HepG2 (cell line): ENCODE measurements at regions not wholly inside any gene's neighbourhood (a gene's known extent, or its start where the extent isn't known, plus 50 kb on each side); places are given as distances from the start of the nearest gene placed in this dataset.

Source experiments
- ATAC-seq: fragments of 200-7000 bp; cut with Tn5 transposase; 3 replicates; pipeline ENCODE4 v1.9.1; 2020; ENCODE audit warnings: mild to moderate bottlenecking, moderate library complexity
- BruUV-seq: library from RNA; stranded (reverse); fragments of 400-500 nt; replicated peaks from 2 replicates; lab custom pipeline; 2021; lab: Mats Ljungman, UMichigan
- CTCF ChIA-PET: fragments of 300-600 bp; formaldehyde crosslinking; extraction: SDS; loops from one replicate; lab custom pipeline; 2021; ENCODE audit warnings: low total read pairs, inconsistent platforms, low intra/inter-chr PET ratio; lab: Yijun Ruan, JAX
- POLR2A ChIA-PET: fragments of 350-600 bp; sonication (Branson Sonifier 250); formaldehyde crosslinking; loops from one replicate; lab custom pipeline; 2020; ENCODE audit warnings: antibody characterized with exemption, inconsistent platforms; lab: Yijun Ruan, JAX
- DNase-seq: peaks from one replicate; pipeline ENCODE4 v3.0.0-alpha.2; 2015; ENCODE audit warnings: low spot score
- FAIRE-seq: peaks from 3 replicates; lab custom pipeline; 2011; peaks lifted over from hg19 to GRCh38; lab: Jason Lieb, UNC
- H2AFZ ChIP-seq: one replicate; pipeline ENCODE4 v1.6.1; 2011; ENCODE audit warnings: low read length, inconsistent platforms
- H3K27ac ChIP-seq: fragments of 300-600 bp; 3 replicates; pipeline ENCODE4 v1.8.0; 2011; ENCODE audit warnings: mixed run types, mild to moderate bottlenecking, mixed read lengths, low read length, inconsistent platforms; ENCODE audit not compliant: insufficient read depth; ENCODE audit errors: extremely low read length
- H3K27me3 ChIP-seq, 2 experiments: fragments of 200-600 bp in 1 of 2; 2 replicates in 1 of 2; 3 replicates in 1 of 2; pipeline versions ENCODE4 v1.6.0 to v1.8.0; 2011; ENCODE audit warnings: low read length in 2 of 2, mild to moderate bottlenecking in 2 of 2, moderate library complexity in 2 of 2, inconsistent platforms in 1 of 2; ENCODE audit not compliant: insufficient read depth in 2 of 2, control insufficient read depth in 1 of 2
- H3K36me3 ChIP-seq, 2 experiments: fragments of 200-600 bp in 1 of 2; replicated peaks in 1 of 2; 2 replicates in 1 of 2; 3 replicates in 1 of 2; pipeline versions ENCODE4 v1.5.1 to v1.8.0; 2011; ENCODE audit warnings: low read length in 2 of 2, inconsistent platforms in 1 of 2; ENCODE audit not compliant: insufficient read depth in 2 of 2, control insufficient read depth in 1 of 2
- H3K4me1 ChIP-seq: 2 replicates; pipeline ENCODE4 v1.5.1; 2012; ENCODE audit warnings: low read length, inconsistent platforms; ENCODE audit not compliant: insufficient read depth
- H3K4me2 ChIP-seq: 2 replicates; pipeline ENCODE4 v1.6.0; 2011; ENCODE audit warnings: low read depth, low read length, inconsistent platforms
- H3K4me3 ChIP-seq, 3 experiments: fragments of 200-600 bp in 1 of 3; sonication (generic), shearing (Covaris generic) in 1 of 3; replicated peaks in 1 of 3; 2 replicates each; pipeline ENCODE4 v1.5.1; 2011 to 2016; ENCODE audit warnings: low read length in 3 of 3, inconsistent platforms in 2 of 3, low read depth in 2 of 3, mild to moderate bottlenecking in 2 of 3, control low read depth in 1 of 3, mixed read lengths in 1 of 3; ENCODE audit not compliant: insufficient read depth in 1 of 3
- H3K79me2 ChIP-seq: one replicate; pipeline ENCODE4 v1.6.1; 2011; ENCODE audit warnings: low read length, inconsistent platforms; ENCODE audit not compliant: insufficient read depth
- H3K9ac ChIP-seq: 2 replicates; pipeline ENCODE4 v1.6.0; 2011; ENCODE audit warnings: mild to moderate bottlenecking, low read depth, low read length, inconsistent platforms; ENCODE audit not compliant: insufficient read depth
- H3K9me3 ChIP-seq: 2 replicates; pipeline ENCODE4 v1.5.1; 2012; ENCODE audit warnings: mild to moderate bottlenecking, low read length
- H4K20me1 ChIP-seq: 2 replicates; pipeline ENCODE4 v1.6.0; 2011; ENCODE audit warnings: inconsistent platforms, mild to moderate bottlenecking, low read length, moderate library complexity; ENCODE audit not compliant: insufficient read depth
- BRCA1 ChIP-seq: sonication (generic); formaldehyde crosslinking; IDR thresholded peaks from 2 replicates; pipeline ENCODE4 v1.4.0; 2020; ENCODE audit warnings: missing genetic modification reagents
- HNF4A ChIP-seq: sonication (generic); formaldehyde crosslinking; IDR thresholded peaks from 2 replicates; pipeline ENCODE4 v1.4.0; 2020; ENCODE audit warnings: missing genetic modification reagents
- MAFK ChIP-seq, 2 experiments: IDR thresholded peaks in 1 of 2; conservative IDR thresholded peaks in 1 of 2; 2 replicates each; pipeline ENCODE4 v1.6.1; 2011; ENCODE audit warnings: improper control_type of control experiment in 2 of 2, low read length in 2 of 2
- PCBP1 ChIP-seq: fragments of 200-400 bp; formaldehyde crosslinking; IDR thresholded peaks from 2 replicates; pipeline ENCODE4 v1.6.1; 2017; ENCODE audit warnings: mild to moderate bottlenecking, low read depth, low read length, borderline replicate concordance
- POGK ChIP-seq: sonication (generic); formaldehyde crosslinking; conservative IDR thresholded peaks from 2 replicates; pipeline ENCODE4 v1.8.0; 2022; ENCODE audit warnings: mild to moderate bottlenecking, moderate library complexity, missing genetic modification reagents
- U2AF2 ChIP-seq: fragments of 200-400 bp; formaldehyde crosslinking; IDR thresholded peaks from 2 replicates; pipeline ENCODE4 v1.6.1; 2017; ENCODE audit warnings: low read depth, mild to moderate bottlenecking, low read length
- ZNF260 ChIP-seq: sonication (generic); formaldehyde crosslinking; IDR thresholded peaks from 2 replicates; pipeline ENCODE4 v1.4.0; 2020; ENCODE audit warnings: missing genetic modification reagents, low read depth, mild to moderate bottlenecking, borderline replicate concordance
- WGBS: methylation state at CpG from one replicate; pipeline ENCODE4 v1.1.6; 2017; ENCODE audit warnings: low lambda C conversion rate; 5-methylcytosine and 5-hydroxymethylcytosine counted together
- in situ Hi-C: cut with HindIII; loops from 2 replicates; pipeline ENCODE4 v1.10.0; 2017; ENCODE audit warnings: low pct_unique_long_range_greater_than_20kb; ENCODE audit not compliant: extremely low pct_ligation_motif_present
- intact Hi-C: fragments of 100-400 bp; cut with micrococcal nuclease; formaldehyde crosslinking; loops from one replicate; pipeline ENCODE4 v1.10.0; 2022; ENCODE audit not compliant: unreplicated experiment
- TF ChIP-seq, protein P1 (sequence below): sonication (generic); formaldehyde crosslinking; IDR thresholded peaks from 2 replicates; pipeline ENCODE4 v1.4.0; 2020; ENCODE audit warnings: low read depth, missing genetic modification reagents

DNA sequence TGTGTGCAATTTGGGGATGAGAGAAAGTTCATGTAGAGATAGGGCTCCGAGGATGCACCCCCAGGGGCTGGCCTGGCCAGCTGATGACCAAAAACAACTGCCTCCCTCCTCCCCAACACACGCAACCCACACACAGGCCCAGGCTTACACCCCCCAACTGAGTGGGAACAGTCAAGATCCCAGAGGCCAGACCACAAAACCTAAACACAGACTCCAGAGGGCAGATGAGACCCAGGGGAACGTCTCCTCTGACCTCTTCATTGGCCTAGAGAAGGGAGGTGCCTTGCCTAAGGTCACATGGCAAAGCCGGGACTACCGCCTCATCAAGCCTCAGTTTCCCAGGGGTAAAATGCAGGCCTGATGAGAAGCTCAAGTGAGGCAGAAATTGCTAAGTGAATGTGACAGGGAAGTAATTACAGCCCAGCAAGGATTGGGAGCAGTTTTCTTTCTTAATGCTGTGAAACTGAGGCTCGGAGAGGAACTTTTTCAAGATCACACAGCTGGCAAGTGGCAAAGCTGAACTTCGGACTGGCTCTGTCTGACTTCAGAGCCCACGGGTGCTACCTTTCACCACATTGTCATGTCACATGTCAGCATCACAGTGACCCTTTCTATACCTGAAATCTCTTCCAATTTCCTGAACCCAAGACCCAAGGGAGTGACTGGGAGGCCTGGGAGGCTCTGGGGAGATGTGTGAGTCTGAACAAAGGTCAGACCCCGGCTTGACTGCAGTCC is 69.9 kb upstream of the WNT11 start:
- Histone ChIP-seq H3K9ac (no peak overlapping the region), H3K36me3 (no peaks in the 10 kb centered on the region), H3K9me3 (peaks cover 16% of the 10 kb centered on the region), H3K27ac (no peak overlapping the region), H2AFZ (no peak overlapping the region), H3K4me3 (no peak overlapping the region), H3K79me2 (no peaks in the 10 kb centered on the region), H3K4me2 (peak overlapping the region; percentile 47; the same call in 1 of the 2 replicates), H3K27me3 (peaks cover 0 to 50% of the 10 kb centered on the region in 2 experiments; a peak in 4 of 5 replicates), H3K4me1 (peaks cover 16% of the 10 kb centered on the region), H4K20me1 (no peaks in the 10 kb centered on the region)
- in situ Hi-C loops (no loop called here), intact Hi-C loops (no loop called here)
- no TSS peak for BruUV-seq
- TF ChIP-seq MAFK (conservative IDR thresholded peaks at IDR 0.05 in 1 of 2, IDR thresholded peaks at IDR 0.05 in 1 of 2; ENCODE audit: low read length in 2 of 2) (0 out of 4 replicates have a peak, but pooled peaks of 1 of the 2 experiments have one; percentile 10), POGK (CRISPR knock-in tag) (no peak), PCBP1 (no peak), HNF4A (CRISPR knock-in tag) (0 out of 2 replicates have a peak, but pooled peaks have one; percentile 17)
- ChIA-PET CTCF (no interaction called here), POLR2A (no interaction called here)
- no peak for DNase-seq
- ATAC-seq = no peak
- 14% methylated on average over 9 of the region's 9 CpGs for WGBS
- FAIRE-seq = no peak

DNA sequence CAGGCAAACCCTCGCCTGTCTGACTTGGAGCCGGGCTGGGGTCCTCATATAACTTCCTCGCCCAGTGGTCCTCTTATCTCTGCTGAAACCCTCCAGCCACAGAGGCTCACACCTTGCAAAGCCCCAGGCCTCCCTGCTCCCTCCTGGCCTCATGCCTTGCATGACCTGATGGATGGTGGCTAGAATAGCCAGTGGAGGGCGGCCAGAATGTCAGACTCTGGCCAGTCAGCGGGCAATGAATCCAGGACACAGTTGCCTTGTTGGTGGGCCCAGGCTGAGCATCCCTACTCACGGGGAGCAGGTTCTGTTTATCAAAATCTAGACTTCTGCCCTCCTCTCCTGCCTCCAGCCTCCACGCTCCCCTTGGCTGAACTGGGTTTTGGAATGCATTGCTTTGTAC is 69.1 kb upstream of the WNT11 start:
- in situ Hi-C loops (no loop called here), intact Hi-C loops (no loop called here)
- no peak overlapping the region for H3K4me2 ChIP-seq
- ATAC-seq (no peak), DNase-seq (no peak), FAIRE-seq (no peak)
- H3K27me3 ChIP-seq = peaks cover 1 to 42% of the 10 kb centered on the region in 2 experiments
- ChIA-PET CTCF (no interaction called here), POLR2A (no interaction called here)
- H3K4me1 ChIP-seq = peaks cover 18% of the 10 kb centered on the region
- H3K9ac ChIP-seq = no peak overlapping the region
- no peak overlapping the region for H2AFZ ChIP-seq
- no peaks in the 10 kb centered on the region for H3K79me2 ChIP-seq
- no peak overlapping the region for H3K4me3 ChIP-seq
- H3K27ac ChIP-seq = no peak overlapping the region
- no peaks in the 10 kb centered on the region for H3K36me3 ChIP-seq
- no peaks in the 10 kb centered on the region for H4K20me1 ChIP-seq
- H3K9me3 ChIP-seq = peaks cover 16% of the 10 kb centered on the region
- BruUV-seq = no TSS peak
- 73% methylated on average over 5 of the region's 7 CpGs for WGBS
- TF ChIP-seq U2AF2 (no peak), BRCA1 (CRISPR knock-in tag) (no peak), ZNF260 (CRISPR knock-in tag) (no peak)
- TF ChIP-seq, protein P1, sequence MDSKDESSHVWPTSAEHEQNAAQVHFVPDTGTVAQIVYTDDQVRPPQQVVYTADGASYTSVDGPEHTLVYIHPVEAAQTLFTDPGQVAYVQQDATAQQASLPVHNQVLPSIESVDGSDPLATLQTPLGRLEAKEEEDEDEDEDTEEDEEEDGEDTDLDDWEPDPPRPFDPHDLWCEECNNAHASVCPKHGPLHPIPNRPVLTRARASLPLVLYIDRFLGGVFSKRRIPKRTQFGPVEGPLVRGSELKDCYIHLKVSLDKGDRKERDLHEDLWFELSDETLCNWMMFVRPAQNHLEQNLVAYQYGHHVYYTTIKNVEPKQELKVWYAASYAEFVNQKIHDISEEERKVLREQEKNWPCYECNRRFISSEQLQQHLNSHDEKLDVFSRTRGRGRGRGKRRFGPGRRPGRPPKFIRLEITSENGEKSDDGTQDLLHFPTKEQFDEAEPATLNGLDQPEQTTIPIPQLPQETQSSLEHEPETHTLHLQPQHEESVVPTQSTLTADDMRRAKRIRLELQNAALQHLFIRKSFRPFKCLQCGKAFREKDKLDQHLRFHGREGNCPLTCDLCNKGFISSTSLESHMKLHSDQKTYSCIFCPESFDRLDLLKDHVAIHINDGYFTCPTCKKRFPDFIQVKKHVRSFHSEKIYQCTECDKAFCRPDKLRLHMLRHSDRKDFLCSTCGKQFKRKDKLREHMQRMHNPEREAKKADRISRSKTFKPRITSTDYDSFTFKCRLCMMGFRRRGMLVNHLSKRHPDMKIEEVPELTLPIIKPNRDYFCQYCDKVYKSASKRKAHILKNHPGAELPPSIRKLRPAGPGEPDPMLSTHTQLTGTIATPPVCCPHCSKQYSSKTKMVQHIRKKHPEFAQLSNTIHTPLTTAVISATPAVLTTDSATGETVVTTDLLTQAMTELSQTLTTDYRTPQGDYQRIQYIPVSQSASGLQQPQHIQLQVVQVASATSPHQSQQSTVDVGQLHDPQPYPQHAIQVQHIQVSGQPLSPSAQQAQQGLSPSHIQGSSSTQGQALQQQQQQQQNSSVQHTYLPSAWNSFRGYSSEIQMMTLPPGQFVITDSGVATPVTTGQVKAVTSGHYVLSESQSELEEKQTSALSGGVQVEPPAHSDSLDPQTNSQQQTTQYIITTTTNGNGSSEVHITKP = no peak
